GM19238 (cell line): ENCODE measurements at regions not wholly inside any gene's neighbourhood (a gene's known extent, or its start where the extent isn't known, plus 50 kb on each side); places are given as distances from the start of the nearest gene placed in this dataset.
"Not testable (repeated sequence)": the region's sequence is repeated elsewhere in the genome, so short reads cannot be mapped to it uniquely, and the experiment has no call there.

ENCODE experiments used
- DNase-seq: peaks from one replicate; pipeline ENCODE4 v3.0.0; 2011; ENCODE audit warnings: low spot score; ENCODE audit not compliant: insufficient read length

DNA sequence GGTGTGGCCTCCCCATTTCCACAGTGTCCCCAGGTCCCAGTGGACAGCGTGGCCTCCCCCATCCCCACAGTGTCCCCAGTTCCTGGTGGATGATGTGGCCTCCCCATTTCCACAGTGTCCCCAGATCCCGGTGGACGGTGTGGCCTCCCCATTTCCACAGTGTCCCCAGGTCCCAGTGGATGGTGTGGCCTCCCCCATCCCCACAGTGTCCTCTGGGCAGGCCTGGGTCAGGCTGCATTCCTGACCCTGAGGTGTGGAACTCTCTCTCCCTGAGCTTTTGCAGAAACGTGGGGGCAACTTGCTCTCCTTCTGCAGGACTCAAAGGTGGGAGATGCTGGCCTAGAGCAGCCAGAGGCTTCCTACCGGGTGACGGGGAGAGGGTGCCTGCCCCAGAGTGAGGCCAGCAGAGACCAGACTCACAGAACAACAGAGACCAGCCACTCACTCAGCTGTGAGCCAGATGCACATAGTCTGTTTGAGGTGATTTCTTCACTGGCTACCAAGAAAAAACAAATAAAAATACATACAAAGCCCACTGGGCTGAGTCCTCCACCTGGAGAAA, 85.8 kb upstream of the FGF3 start:
- DNase-seq = no peak

DNA sequence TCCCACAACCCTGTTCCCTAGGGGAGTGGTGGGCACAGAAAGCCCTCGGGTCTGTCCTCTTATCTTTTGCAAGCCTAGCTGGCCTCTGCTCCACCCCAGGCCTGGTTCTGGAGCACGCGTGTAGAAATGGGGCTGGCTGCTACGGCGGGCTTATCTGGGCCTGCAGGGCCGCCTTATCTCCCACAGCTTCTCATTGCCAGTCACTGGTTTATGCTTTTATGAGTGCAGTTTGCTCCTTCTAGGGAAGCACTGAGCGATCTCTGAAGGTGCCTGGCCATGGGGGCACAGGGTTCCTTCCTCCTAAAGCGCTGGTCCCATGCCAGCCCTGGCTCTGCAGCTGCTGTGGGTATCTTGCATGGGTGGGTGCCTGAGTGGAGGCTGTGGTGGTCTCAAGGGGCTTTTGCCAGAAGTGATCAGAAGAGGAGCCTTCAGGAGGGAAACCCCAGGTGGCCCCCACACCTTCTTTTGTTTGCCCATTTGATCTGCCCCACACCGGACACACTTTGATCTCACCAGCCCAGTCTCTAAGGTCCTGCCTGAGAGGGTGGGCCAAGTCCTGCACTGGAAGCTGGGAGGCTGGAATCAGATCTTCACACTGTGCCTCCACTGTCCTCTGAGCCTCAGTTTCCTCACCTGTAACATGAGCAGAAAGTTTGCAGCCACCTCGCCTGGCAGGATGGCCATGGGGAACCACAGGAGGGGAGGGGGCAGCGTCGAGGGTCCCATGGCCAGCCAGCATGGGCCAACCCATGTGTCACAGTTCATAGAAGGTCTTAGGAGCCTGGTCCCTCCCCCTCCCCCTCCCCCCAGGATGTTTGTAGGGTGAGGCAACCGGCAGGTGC, 86.6 kb upstream of the FGF3 start:
- DNase-seq = no peak

DNA sequence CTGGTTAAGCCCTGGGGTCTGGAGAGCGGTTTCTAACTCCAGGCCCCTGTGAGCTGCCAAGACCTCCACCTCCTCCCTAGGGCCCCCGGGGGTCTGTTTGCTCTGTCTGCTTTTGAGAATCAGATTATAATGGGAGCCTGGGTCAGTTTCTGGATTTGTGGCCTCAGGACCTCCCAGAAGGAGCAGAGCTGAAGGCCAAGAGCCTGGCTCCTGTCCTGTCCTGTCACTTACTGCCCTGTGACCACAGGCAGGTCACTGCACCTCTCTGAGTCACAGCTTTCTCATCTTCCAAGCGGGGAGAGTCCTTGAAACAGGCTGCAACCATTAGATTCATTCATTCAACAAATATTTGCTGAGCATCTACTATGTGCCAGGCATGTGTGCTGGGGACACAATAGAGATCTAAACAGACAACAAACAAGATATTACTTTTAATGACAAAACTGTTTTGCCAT, 87.3 kb upstream of the FGF3 start:
- DNase-seq = no peak

DNA sequence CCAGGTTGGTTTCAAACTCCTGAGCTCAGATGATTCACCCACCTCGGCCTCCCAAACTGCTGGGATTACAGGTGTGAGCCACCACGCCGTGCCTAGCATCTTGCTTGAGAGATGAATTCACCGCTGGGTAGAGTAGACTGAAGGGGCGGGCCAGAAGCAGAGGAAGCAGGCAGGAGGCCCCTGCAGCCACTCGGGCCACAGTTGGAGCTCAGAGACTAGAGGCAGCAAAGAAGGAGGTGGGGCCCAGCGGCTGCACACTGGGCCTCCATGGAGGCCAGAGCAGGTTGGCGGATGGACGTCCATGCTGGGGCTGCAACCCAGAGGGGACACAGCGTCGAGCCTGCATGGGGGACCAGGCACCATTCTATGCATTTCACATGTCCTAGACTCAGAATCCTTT, 88.4 kb upstream of the FGF3 start:
- DNase-seq = no peak

DNA sequence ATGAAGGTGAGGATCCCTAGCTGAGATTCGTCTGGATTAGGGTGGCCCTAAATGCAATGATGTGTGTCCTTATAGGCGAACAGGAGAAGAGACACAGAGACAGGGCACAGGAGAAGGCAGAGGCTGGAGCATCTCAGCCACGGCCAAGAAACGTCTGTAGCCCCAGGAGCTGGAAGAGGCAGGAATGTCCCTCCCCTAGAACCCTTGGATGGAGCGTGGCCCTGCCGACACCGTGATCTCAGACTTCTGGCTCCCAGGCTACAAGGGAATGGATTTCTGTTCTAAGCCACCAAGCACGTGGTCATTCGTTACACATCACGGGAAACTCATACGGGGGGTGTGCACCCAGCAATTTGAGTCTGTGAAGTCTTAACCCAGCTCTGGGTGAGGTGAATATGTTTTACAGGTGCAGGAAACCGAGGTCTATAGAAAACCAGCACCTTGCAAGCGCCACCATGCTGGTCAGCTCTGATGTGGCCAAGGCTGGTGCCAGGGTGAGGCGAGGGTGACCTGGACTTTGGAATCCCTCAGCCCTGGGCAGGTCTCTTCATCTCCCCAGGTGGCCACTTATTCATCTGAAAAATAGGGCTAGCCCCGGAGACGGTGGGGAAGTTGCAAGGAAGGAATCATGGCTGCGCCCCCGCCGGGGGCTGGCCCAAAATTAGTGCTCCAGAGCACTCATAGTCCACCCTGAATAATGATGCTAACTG, 89.5 kb upstream of the FGF3 start:
- no peak for DNase-seq

DNA sequence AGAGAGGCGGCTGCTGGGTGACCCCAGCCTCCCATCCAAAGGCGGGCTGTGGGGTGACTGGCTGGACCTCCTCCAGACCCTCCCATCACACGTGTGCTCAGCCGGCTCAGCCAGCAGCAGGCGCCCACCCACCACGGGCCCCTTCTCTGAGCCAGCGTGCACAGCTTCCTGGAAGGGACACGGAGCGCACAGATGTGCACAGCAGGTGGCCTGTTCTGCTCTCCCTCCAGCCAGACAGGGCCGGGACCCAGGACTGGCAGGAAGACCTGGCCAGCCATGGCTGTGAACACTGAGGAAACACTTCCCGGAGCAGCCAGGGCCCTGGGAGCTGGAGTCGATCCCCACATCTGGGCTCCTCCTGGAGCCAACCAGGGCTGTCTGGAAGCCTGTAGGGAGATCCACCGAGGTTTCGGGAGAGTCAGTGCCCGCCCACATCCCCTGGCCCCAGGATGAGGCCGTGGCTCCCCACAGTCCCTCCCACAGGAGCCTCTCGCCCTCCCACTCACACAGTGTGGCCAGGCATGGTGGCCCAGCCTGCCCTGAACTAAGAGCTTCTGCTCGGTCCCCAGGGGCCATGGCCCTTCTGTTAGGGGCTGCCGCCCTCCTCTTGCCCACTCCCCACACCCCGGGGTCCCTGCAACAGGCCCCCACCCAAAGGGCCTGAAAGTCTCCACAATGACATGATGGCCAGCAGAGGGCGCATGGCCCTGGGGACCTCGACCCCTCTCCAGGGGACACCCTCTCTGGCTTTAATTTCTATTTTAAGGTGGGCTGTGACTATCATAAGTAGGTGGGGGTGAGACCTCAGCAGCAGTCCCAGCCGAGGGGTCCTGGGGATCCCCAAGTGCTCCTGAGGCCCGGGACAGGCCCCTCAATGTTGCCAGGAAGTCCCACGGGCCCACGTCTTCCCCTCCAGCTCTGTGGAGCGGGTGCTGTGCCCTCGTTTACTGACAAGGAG, 90.6 kb upstream of the FGF3 start:
- DNase-seq = no peak

DNA sequence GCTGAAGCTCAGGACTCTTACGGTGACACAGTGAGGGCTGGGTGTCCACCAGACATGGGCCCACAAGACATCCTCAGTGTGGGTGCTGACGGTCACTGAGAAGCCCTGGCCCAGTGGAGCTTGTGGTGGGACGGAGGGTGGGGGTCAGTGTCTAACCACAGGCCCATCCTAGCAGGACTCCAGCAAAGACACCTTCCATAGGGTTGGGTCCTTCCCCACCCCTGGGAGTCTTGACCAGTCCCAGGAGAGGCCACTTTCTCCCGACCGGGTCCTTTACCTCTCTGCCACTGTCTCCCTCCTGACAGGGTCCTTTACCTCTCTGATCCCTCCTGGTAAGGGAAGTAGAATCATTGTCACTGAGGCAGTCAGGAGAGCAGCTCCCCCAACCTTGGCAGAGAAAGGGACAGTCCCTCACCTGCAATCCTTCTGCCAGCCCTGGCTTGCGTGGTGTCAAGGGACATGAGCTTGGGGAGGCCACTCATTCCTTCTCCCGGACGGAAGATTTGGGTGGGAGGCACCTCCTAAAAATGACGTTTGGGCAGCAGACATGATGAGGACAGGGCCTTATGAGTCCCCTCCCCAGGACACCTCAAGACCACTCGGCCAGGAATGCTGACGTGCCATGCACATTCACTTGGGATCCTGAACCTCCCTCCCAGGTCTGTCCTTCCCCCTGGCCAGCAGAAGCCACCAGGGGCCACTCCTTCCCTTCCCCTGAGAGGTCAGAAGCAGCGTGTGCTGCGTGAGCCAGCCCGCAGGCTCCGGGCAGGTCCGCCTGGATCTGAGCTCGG, 91.5 kb upstream of the FGF3 start:
- DNase-seq = no peak

DNA sequence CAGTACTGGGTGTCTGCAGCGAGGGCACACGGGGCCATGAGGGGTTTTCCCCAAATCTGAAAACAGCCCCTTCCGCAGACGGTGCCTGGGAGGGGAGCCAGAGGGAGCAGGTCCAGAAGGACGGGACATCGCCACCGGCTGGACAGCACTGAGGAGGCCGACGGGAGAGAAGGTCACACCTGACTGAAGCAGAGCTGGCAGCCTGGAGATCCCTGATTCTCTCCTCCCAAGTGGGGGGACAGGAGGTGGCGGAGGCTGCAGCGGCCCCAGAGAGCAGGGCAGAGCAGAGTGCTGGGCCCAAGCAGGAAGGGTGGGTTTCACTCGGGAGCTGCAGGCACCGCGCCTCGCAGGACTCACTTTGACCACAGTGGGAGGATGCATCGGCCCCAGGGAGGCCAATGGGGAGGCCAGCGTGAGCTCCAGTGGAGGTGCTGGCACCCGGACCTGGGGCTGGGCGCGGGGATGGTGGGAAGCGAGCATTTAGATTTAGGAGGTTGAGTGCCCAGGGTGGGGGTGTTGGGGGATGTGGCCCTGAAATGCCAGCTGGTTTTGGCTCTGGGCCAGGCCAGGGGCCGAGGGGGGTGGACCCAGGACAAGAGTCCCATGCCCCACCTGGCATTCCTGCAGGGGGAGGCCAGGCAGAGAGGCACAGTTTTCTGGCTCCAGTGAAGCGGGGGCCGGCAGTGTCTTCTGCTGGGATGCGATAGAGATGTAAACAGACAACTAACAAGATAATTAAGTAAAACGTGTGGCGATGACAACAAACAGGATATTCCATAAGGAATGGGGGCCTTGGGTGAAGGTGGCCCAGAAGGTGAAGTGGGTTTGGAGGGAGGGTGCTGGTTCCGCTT, 92.3 kb upstream of the FGF3 start:
- no peak for DNase-seq

DNA sequence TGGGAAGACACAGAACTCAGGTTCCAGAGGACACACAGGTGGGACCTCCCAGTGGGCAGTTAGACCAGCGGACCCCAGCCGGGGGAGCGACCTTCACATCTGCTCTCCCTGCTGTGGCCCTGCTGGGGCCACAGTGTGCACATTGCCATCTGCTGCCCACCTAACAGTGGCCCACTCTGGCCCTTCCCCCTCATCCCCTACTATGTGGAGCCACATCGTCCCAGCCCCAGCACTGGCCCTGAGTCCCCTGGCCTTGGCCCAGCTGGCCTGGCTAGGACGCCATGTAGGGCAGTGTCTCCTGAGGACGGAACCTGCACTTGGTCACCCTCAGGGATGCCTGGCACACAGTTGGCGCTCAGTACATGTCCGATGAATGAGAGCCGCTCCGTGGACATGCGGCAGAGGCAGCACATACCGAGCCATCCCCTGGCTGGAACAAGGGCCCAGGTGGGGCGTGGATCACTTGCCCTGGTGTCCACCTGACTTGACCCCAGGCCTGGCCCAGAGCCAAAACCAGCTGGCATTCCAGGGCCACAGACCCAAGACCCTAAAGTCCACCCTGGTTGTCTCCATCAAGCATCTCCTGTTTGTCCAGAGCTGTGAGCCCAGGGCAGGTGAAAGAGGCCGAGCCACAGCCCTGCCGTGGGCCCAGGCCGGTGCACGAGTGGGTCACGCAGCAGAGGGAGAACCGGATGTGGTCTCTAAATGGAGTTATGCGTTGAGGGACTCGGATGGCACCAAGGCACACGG, 93.1 kb upstream of the FGF3 start:
- DNase-seq = no peak

DNA sequence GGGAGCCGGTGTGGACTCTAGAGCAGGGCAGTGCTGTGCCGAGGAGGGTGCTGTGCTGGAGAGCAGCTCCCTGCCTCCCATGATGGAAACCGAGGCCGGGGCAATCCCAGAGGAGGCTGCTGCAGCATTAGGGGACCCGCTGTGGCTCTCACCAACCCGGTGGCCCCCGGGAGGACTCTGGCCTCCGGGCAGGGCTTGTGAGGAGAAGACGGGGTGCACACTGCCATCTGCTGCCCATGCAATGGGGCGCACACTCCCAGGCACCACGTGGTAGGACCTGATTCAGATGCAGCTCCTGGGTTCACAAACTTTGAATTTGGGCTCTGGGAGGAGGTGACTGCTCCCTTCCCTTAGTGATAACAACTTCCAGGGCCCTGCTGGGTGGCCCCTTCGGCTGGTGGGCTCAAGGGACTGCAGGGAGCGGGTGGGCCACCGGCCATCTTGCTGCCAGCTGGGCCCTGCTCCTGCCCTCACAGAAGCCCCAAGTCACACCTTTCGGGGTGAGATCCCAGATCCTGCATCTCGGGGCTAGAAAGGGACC, 93.8 kb upstream of the FGF3 start:
- no peak for DNase-seq

DNA sequence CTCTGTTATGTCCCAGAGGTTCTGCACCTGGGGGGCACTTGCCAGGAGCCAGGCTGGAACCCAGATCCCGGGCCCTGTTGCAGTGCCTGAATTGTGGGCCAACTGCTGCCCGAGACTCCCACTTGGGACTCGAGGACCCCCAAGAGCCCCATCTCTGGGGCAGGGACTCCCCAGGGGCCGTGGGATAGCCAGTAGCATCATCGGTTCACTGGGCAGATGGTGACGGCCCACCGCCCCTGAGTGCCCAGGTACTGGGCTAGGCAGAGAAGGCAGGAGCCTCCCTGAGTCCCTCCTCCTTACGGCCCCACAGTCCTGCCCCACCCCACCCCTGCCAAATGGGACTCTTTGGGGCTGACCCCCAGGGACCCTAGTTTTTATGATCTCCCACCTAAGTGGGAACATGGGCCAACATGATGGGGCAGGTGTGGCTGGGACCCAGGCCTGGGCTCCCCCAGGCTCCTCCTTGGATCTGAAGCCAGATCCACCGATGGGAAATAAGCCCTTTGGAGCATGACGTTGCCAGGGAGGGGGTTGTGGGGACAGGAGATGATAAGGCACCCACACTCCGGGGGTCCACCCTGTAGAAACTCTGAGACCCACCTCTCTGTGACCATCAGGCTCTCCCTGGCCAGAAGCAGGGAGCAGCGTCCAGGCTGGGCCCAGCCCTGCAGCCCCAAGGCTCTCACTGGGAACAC, 94.5 kb upstream of the FGF3 start:
- no peak for DNase-seq

DNA sequence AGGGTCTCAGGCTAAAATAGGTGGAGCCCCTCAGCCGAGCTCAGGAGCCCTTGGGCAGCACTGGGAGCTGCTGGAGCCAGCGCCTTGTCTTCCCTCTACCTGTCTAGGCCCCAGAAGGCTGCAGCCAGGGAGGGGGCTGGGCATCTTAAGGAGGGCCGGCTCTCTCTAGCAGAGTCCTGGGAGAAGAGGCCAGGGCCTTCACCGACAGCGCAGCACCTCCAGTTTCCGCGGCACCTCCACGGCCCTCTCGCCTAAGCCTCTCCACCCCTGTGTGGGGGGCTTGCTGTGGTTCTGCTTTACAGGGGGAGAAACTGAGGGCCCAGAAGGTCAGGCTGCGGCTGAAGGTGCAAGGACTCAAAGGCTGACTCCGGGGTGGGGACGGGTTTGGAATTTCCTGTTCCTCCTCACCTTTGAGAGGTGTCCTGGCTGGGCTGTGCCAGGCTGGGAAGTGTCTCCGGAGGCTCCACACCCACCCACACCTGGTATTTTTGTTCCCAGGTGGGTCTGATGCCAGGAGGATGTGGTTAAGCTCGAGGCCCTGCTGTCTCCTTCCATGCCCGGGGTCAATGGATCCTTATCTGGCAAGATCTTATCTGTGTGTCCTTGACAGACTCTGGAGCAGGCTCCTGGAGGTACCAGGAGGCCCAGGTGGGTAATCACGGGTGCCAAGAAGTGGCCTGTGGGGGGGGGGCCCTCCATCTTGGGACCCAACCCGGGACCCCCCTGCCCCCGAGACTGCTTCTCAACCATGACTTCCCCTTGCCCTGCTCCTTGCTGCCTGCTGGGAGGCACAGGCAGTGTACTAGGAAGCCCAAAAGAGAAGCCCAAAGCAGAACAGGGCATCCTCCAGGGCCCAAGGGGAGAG, 95.3 kb upstream of the FGF3 start:
- DNase-seq = no peak

DNA sequence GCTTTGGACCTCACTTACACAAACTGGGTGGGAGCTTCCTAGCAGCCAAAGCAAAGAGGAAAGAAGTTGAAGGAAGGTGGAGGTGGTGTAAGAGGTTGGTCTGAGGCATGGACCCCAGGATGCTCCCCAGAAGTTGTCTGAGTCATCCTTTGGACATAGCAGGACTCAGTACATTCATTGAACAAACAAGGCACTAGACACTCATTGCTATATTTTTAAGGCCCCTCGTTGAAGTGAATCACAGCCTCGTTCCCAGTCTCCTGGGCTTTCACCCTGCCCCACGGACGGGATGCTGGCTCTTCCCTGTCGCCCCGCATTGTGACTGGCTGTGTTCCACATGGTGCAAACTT, 95.9 kb upstream of the FGF3 start:
- DNase-seq = no peak

DNA sequence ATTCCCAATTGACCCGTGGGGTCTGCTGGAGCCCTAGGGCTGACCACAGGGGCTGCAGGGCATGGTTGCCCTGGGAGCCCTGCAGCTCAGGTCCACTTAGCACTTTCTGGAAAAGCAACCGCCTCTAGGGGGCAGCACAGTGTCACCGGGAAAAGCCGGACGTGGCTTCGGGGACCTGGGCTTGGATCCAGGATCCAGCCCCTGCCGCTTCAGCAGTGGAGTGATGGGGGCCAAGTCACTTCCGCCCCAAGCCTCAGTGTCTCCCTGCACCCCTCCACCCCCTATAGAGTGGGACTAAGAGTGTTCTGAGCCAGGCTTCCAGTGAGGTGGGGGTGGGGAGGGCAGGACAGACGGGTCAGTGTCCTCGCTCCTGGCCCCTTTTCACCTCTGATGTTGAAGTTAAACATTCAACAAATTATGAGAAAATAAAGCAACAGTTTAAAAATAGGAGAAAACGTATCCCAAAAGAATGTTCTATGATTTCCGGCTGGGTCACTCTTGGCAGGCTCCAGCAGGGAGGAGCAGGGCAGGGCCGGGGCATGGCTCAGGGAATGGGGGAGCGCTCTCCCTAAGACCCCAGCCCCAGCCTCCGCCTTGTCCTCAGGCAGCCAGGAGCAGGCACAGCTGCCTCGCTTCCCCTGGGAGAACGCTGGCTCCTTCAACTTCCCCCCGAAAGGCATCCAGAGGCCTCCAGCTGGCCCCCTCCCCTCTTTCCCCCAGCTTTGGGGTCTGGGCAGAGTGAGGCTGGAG, 96.5 kb upstream of the FGF3 start:
- DNase-seq = peak; percentile 37

DNA sequence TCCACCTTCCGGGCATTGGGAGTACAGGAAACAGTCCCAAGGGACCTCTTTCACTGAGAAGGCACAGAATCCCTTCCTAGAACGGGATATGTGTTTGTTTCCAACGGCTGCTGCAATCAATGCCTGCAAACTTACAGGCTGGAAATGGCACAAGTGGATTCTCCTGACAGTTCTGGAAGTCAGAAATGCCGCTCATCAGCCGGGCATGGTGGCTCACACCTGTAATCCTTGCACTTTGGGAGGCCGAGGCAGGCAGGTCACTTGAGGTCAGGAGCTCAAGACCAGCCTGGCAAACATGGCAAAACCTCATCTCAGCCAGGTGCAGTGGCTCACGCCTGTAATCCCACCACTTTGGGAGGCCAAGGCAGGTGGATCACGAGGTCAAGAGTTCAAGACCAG, 97.0 kb upstream of the FGF3 start:
- not testable (repeated sequence) for DNase-seq

DNA sequence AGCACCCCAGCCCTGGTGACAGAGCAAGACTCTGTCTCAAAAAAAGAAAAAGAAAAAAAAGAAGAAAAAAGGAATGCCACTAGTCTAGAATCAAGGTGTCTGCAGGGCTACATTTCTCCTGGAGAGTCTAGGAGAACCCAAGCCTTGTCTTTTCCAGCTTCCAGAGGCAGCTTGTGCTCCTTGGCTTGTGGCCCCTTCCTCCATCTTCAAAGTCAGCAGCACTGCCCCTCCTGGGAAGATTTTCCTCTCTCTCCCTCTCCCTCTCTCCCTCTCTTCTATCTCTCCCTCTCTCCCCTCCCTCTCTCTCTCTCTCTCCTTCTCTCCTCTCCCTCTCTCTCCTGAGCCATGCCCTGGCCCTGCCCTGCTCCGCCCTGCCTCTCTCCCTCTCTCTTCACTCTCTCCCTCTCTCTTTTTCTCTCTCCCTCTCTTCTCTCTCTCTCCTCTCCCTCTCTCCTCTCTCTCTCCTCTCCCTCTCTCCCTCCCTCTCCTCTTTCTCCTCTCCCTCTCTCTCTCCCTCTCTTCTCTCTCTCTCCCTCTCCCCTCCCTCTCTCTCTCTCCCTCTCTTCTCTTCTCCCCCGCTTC, 97.7 kb upstream of the FGF3 start:
- no peak for DNase-seq
